ENCODE measurements at regions not wholly inside any gene's neighbourhood (a gene's known extent, or its start where the extent isn't known, plus 50 kb on each side); places are given as distances from the start of the nearest gene placed in this dataset.
"Not testable (repeated sequence)": the region's sequence is repeated elsewhere in the genome, so short reads cannot be mapped to it uniquely, and the experiment has no call there.

- DNase-seq = no peak
Measured at GRCh38 chr3:5766848-5767247, 579.3 kb downstream of the EDEM1 start.

DNA sequence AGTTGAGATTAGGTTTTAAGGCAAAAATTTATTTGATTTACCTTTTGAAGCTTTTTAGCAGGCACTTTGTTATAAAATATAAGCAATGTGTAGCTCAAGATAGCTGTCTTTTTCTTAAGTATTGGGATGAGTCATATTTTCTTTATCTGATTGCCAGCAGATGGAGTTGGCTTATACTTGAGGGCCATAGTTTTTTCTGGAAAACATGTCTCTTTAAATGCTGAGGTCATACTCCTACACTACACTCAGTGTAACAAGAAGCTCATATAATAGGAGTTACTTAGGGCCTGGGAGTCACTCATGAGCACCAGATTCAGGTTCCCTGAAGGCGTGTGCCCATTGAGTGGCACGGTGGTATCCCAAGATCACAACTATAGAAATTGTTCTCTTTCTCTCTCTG, 579.8 kb downstream of the EDEM1 start:
- DNase-seq = no peak

DNA sequence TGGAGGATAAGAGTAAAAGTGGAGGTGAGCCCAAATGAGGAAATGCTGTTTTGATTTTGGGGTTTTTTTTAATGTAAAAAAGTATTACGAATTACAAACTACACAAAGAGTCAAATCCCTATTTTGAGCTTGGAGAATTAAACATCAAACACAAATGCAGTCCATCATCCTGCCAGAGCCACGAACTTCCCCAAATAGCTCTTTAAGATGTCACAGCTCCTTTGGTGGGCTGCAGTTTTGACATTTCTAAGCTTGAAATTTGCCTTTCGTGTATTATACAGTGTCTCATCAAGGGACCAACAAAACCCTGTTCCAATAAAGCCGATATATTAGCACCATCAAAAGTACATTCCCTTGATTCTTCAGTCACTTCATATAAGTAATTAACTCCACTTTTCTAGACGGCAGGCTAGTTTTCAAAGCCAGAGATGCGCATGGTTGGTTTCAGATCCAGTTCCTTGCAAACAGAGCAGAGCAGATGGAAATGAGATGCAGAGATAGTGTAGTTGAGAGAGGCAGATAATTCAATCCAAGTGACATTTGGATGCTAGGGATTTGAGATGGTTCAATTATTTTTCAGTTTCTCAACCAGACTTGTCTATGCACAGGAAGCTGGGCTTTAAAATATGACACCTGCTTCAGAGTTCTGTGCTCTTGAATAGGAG, 580.9 kb downstream of the EDEM1 start:
- peak; percentile 21 for DNase-seq

GRCh38 chr3:5769825-5770224, 582.3 kb downstream of the EDEM1 start:
- DNase-seq = no peak

GRCh38 chr3:5774337-5774736, 586.8 kb downstream of the EDEM1 start:
- DNase-seq = no peak

DNA sequence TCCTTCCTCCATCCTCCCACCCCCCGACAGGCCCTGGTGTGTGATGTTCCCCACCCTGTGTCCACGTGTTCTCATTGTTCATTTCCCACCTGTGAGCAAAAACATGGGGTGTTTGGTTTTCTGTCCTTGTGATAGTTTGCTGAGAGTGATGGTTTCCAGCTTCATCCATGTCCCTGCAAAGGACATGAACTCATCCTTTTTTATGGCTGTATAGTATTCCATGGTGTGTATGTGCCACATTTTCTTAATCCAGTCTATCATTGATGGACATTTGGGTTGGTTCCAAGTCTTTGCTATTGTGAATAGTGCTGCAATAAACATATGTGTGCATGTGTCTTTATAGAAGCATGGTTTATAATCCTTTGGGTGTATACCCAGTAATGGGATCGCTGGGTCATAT, 587.6 kb downstream of the EDEM1 start:
- DNase-seq = not testable (repeated sequence)

DNA sequence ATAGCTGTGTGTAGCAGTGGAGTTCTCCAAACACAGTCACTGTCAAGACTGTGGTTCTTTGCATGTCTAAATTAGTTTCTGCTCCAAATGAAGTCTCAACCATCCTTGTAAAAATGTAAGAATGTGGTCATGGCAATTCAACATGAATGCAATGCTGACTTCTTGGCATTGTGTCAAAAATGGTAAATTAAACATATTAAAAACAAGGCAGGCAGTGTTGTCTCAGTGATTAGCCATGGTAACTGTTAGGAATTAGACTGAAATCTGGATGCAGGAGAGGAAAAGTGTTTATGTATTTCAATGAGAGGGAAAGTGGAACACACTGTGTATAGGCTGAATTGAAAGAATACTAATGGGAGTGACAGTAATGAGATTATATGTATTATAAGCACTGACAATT, 597.2 kb downstream of the EDEM1 start:
- no peak for DNase-seq

- peak; percentile 46 for DNase-seq
Measured at GRCh38 chr3:5787861-5788488, 600.5 kb downstream of the EDEM1 start.

DNA sequence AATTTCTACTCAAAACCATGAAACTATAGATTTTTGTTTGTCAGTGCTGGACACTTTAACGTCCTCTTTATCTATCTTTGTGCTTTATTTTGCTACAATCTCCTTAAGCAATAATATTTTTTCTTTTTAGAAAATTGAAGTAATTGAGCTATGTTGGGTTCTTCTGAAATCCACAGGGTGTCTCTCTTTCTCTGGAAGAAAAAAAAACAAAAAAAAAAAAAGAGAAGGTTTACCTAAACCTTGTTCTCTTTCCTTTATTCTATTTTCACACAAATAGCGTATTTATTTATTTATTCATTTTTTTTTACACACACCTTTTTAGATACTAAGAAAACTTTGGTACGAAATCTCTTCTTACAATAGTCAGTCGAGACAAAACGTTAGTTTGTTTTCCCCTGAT, 601.0 kb downstream of the EDEM1 start:
- peak; percentile 1 for DNase-seq

DNA sequence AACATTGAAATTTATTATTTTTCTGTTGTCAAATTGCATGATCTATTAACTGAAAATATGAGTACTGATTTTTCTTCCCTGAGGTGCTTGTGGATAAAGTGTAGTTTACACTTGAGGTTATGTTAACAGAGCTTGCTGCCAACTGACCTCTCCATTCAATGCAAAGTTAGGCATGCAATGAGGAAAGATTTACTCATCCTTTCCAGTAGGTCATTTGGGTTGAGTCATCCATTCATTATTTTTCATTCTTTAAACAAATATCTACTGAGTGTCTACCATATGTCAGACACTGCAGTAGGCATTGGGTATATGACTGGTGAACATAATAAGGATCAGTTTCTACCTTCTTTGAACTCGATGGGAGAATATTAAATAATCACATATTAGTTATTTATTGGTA, 604.1 kb downstream of the EDEM1 start:
- peak; percentile 61 for DNase-seq

DNA sequence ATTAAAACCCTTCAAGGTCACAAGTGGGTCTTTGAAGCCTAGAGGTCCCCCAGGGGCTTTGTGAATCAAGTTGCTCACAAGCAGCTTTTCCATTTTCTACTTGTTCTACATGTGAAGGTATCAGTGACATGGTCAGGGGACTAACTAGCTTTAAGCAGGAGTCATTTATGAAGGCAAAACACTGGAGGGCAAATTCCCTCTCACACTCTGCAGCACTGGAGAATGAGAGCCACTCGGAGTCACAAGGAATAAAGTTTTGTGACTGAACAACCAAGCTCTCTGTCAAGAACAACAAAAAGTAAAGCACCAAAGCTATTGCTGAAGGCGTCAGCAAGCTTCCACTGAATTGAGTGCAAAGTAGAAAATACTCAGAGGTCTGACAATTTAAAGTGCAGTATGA, 609.0 kb downstream of the EDEM1 start:
- DNase-seq = no peak

DNA sequence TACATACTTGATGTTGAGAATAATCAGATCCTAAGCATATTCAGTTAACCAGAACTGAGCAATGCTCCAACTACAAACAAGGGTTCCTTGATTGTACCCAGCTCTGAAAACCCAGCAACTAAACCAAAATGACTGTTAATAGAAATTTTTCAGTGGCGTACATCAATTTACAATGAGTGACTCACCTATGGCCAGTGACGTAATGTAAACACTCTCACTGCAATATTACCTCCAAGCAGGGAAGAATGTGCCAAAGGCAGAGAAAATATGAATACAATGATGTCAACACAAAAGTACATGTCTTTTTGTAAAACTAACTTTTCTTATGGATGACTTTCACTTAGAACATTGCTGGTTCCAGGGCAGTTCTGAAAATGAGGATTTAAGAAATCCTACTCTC, 611.3 kb downstream of the EDEM1 start:
- peak; percentile 71 for DNase-seq

DNA sequence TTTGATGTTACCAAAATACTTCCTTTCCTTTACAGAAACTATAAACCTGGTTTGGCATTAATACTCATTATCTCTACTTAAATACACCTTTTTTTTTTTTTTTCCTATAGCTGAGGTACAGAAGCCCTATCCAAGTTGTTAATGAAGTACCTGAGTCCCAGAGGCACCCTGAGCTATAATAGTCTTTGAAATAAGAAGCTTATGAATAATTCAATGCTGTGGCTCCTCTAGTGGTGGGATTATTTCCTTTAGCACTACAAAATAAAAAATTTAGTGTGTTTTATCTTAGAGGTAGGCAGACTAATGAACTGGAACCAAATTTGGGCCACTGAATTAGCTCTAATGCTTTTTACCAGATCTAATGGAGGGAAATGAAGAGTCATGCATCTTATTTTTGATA, 611.9 kb downstream of the EDEM1 start:
- DNase-seq = peak; percentile 22

DNA sequence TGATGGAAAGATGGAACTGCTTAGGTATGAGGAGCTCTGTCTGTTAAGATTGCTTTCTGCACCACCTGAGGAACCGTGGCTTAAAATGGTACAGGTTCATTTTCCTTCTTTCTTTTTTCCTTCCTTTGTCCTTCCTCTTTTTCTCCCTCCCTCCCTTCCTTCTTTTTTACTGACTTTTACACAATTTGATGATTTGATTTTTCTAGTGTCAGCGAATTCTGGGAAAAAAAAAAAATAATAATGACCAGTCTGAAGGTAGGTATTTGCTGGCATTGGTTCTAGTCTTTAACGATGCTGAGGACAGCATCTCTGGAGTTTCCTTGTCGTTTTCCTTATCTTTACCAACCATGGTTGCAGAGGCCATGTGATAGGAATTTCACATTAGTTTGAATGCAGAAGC, 613.5 kb downstream of the EDEM1 start:
- DNase-seq = no peak

GRCh38 chr3:5806192-5806591, 618.7 kb downstream of the EDEM1 start:
- DNase-seq = peak; percentile 6

DNA sequence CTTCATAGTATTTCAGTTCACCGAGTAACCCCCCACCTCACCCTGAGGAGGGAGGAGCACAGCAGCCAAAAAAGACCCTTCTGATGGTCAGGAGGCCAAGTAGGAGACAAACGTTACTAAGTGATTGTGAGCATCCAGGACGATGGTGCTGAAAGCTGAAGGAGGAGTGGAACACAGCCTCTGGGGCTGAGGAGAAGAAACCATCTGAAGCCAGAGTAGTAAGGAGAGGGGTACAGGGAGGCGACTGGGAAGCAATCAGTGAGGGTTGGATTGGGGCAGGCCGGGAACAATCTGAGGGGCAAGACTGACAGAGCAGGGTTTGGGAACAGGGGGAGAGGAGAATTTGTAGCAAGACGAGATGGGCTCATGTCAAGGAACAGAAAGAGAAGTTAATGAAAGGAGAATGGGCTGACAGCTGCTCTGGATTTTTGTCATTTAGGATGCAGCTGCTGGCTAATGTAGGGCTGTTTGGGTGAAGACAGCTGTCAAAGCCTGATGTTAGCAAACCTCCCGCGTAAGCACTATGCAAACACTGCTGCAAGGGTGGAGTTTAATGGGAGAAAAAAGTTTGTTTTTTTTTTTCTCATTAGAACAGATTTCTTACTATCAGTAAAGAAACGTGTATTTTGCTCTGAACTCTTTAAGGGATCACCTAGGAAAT, 622.2 kb downstream of the EDEM1 start:
- DNase-seq = peak; percentile 43

DNA sequence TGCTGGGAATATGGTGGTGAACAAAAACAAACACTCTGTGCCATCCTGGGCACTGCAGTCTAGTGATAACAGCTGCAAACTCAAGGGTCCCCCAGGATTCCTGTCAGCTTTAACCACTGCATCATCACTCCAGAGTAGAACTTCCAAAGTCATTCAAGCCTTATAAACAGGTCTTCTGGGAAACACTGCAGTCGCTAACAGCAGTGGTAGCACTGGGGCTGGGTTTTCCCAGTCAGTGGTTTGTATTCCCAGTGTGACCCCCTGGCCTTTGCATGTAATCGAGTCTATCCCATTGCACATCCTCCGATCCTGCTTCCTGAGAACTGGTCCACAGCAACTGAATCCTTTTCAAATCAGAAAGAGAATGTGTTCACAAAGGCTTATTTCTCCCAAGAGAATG, 623.5 kb downstream of the EDEM1 start:
- DNase-seq = no peak

GRCh38 chr3:5813521-5813920, 626.0 kb downstream of the EDEM1 start:
- DNase-seq = no peak

GRCh38 chr3:5822843-5823242, 635.3 kb downstream of the EDEM1 start:
- peak; percentile 26 for DNase-seq

- no peak for DNase-seq
Measured at GRCh38 chr3:5826467-5826866, 639.0 kb downstream of the EDEM1 start.

DNA sequence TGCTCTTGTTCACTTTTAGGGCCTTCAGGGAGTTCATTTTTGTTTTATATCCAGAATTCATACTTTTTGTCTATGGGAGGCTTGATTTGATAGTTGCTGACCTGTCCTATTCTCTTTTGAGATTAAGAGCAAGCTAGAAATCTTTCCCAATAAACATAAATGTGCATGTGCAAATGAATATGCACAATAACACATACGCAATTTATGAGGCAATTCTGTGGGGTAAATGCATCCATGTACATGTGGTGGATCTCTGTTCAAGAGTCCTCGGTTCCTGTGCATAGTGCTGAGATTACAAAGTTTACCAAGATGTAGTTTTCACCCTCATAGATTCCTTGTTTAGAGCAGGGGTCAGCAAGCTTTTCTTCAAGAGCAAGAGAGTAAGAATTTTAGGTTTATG, 640.7 kb downstream of the EDEM1 start:
- no peak for DNase-seq

DNA sequence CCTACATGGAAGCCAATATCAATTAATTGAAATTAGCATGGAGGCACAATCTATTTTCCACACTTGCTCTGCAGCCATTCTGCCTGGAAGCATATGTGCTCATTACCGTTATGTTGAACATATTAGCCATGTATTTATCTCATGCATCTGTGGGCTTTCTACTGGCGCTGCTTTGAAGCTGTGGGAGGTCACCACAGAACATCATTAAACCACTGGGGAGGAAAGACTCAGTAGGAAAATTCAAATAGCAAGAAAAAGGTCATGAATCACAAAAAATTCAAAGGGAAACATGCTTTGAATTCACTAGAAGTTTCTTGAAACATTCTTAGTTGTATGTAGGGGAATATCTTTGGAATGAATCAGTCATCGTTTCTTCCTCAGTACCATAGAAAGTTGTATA, 652.5 kb downstream of the EDEM1 start:
- DNase-seq = no peak

GRCh38 chr3:5841599-5841998, 654.1 kb downstream of the EDEM1 start:
- DNase-seq = no peak

DNA sequence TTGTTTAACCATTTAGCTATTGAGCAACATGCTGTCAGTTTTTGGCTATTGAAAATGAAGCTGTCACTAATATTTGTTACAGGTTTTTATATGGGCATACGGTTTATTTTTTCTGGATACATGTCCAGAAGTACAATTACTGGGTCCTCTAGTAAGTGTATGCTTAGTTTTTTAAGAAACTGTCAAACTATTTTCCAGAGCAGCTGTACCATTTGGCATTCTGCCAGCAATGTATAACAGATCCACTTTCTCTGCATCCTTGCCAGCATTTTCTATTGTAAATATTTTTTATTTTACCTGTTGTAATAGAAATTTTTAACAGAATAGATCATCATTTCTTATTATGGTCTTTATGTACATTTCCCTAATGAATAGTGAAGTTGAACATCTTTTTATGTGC, 658.8 kb downstream of the EDEM1 start:
- DNase-seq = no peak

DNA sequence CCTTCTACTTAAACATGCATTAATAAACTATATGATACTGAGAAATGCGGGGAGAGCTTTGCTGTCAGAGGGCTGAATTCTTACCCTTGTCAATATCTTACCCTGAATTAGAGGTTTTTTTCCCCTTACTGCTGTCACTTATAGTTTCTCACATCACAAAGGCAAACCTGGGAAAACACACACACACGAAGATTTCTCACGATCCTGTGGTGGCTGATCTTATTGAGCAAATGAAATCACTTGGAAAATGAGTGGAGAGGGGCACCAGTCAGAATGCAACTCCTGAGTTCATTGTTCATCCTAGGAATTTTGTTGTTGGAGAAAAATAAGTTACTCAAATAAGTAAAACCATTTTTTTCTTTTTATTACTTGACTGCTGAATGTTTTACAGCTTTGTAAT, 673.6 kb downstream of the EDEM1 start:
- no peak for DNase-seq
